Heart right ventricle (tissue), 16 donors: ENCODE measurements at regions not wholly inside any gene's neighbourhood (a gene's known extent, or its start where the extent isn't known, plus 50 kb on each side); places are given as distances from the start of the nearest gene placed in this dataset.
"Not testable (repeated sequence)": the region's sequence is repeated elsewhere in the genome, so short reads cannot be mapped to it uniquely, and the experiment has no call there.

Experiments used
- ATAC-seq, 8 donors: fragments of 200-7000 bp; cut with Tn5 transposase; one replicate each; pipeline ENCODE4 v1.9.1; 2020; ENCODE audit warnings: mild to moderate bottlenecking in 8 of 8, moderate library complexity in 8 of 8, moderate number of reproducible peaks in 1 of 8
- DNase-seq, 2 donors: peaks; one replicate each; pipeline ENCODE4 v3.0.0-alpha.2; 2020
- H3K27ac ChIP-seq, 10 donors: fragments of 200-600 bp; sonication (generic) in 2 of 10; one replicate each; pipeline versions ENCODE4 v1.5.0 to v1.8.0; 2020 to 2022; ENCODE audit warnings: mild to moderate bottlenecking in 3 of 10
- H3K27me3 ChIP-seq, 7 donors: fragments of 200-600 bp; one replicate each; pipeline ENCODE4 v1.8.0; 2021 to 2022; ENCODE audit warnings: mild to moderate bottlenecking in 2 of 7
- H3K36me3 ChIP-seq, 9 donors: fragments of 200-600 bp; sonication (generic) in 1 of 9; one replicate each; pipeline versions ENCODE4 v1.5.0 to v1.8.0; 2020 to 2022; ENCODE audit warnings: mild to moderate bottlenecking in 2 of 9
- H3K4me1 ChIP-seq, 9 donors: fragments of 200-600 bp; sonication (generic) in 1 of 9; one replicate each; pipeline versions ENCODE4 v1.5.0 to v1.8.0; 2020 to 2022; ENCODE audit warnings: mild to moderate bottlenecking in 4 of 9
- H3K4me3 ChIP-seq, 10 donors: fragments of 200-600 bp; sonication (generic) in 2 of 10; one replicate each; pipeline versions ENCODE4 v1.5.0 to v1.8.0; 2020 to 2022; ENCODE audit warnings: mild to moderate bottlenecking in 7 of 10, moderate library complexity in 2 of 10
- H3K9me3 ChIP-seq, 11 donors: fragments of 200-600 bp in 10 of 11; sonication (generic) in 2 of 11; one replicate each; pipeline versions ENCODE4 v1.5.0 to v1.8.0; 2013 to 2022; ENCODE audit warnings: mild to moderate bottlenecking in 2 of 11, control low read depth in 1 of 11, moderate library complexity in 1 of 11
- WGBS, 2 donors: extraction: QIAGEN DNeasy Blood & Tissue Kit; methylation state at CpG; one replicate each; pipeline ENCODE4 v1.1.7; 2013; ENCODE audit warnings: inconsistent platforms in 1 of 2; 5-methylcytosine and 5-hydroxymethylcytosine counted together
- intact Hi-C, 10 donors: fragments of 100-400 bp; cut with DNase I; formaldehyde crosslinking; loops; one replicate each; pipeline versions ENCODE4 v1.11.1 to v1.14.2; 2022
- donor health status: Arrhythmogenic right ventricular cardiomyopathy.
- donor health status: ischemic (EF 13 %, LVEDD 7.1; RV severe dilation, severe dysfunction).
- donor health status: healthy with polysubstance abuse.
- donor health status: DM: no; HTN: yes; CAD: no.
- donor health status: DM: no; HTN: no; CAD: no.
- donor health status: ischemic (EF 25% LVEDD 6.9; RV normal size, moderate dysfunction).
- donor health status: ischemic (EF 25% LVEDD 5.7; RV mildly dilated, moderate dysfunction).
- donor health status: healthy.
- donor health status: DM: yes; HTN: yes; CAD: no.
- donor health status: Ischemic cardiomyopathy.
- donor health status: ischemic (EF 35%, LVEDD 5.7; RV mildly dilated, moderate dysfunction).
- donor health status: nonischemic (EF 11% LVEDD 7.7; RV severe dilation, severe dysfunction).
- donor health status: DM: yes; HTN: yes; CAD: no.
- donor health status: PGD.
- donor health status: ischemic (EF 29% LVEDD 5.4; RV normal size, mild dysfunction).
- donor health status: nonischemic (EF 23%, LVEDD 6.1; RV moderate dilation, normal function).

- H3K4me3 ChIP-seq, H3K27ac ChIP-seq, H3K36me3 ChIP-seq, intact Hi-C loops, H3K4me1 ChIP-seq, DNase-seq, H3K27me3 ChIP-seq, H3K9me3 ChIP-seq, ATAC-seq: not testable (repeated sequence)
- WGBS, 2 donors: 91 to 98% methylated on average over 1 to 2 of the region's 6 CpGs
Observed at GRCh38 chr7:76971201-76971600, 61.0 kb downstream of the SPDYE17 start.

DNA sequence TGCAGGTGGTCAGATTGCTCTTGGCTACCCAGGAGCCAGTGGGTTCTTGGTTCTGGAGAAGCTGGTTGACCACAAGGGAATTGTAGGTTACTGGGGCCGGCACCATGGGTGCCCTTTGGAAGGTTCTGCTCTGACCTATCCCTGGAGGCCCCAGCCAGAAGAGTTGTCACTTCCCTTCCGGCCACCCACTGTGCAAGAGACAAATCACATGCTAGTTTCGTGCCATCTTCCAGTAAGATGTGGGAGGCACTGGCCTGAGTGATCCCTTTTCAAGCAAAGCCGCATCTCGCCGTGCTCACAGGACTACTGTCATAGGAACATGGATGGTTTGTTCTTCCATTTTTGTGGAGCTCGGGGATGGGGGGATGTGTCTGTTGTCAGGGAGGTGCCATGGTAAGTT, 62.3 kb downstream of the SPDYE17 start:
- 97 to 100% methylated on average over 1 to 6 of the region's 7 CpGs for WGBS, 2 donors
- H3K36me3 ChIP-seq, H3K4me3 ChIP-seq, H3K4me1 ChIP-seq, H3K9me3 ChIP-seq, ATAC-seq, intact Hi-C loops, H3K27ac ChIP-seq, H3K27me3 ChIP-seq, DNase-seq: not testable (repeated sequence)

- whole genome bisulfite sequencing, 2 donors: 61 to 88% methylated on average over 4 to 10 of the region's 17 CpGs
- H3K27me3 ChIP-seq, H3K4me3 ChIP-seq, H3K36me3 ChIP-seq, H3K9me3 ChIP-seq, H3K4me1 ChIP-seq, intact Hi-C loops, H3K27ac ChIP-seq: not testable (repeated sequence)
- peak; percentile 56 to 91 (median 76) for ATAC-seq
- DNase-seq: peak in 1 of 2 donors; percentile 20
Observed at GRCh38 chr7:76965731-76966548, 66.2 kb downstream of the SPDYE17 start.

DNA sequence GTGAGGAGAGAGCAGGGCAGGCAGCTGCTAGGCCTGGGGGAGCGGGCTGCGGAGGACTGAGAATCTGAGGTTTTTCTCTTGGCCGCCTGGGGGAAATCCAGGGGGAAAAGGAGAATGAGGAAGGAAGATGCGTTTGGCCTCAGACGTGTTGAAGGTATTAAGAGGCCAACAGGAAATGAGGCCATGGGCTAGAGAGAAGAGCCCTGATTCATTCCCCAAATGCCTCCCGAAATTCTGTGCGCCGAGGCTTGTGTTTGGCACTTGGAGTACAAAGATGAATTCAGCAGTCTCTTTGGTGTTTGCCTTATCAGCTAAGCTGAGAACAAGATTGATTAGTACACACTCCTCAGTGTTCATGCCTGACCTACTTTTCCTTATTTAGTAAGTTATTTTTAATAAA, 68.1 kb downstream of the SPDYE17 start:
- H3K4me3 ChIP-seq, DNase-seq, H3K4me1 ChIP-seq, H3K27ac ChIP-seq, intact Hi-C loops, H3K36me3 ChIP-seq, H3K9me3 ChIP-seq, H3K27me3 ChIP-seq: not testable (repeated sequence)
- ATAC-seq: peak in 7 of 8 donors; percentile 6 to 68 (median 43)
- WGBS, 2 donors: no CpG with 5 or more reads among the region's 8 CpGs

DNA sequence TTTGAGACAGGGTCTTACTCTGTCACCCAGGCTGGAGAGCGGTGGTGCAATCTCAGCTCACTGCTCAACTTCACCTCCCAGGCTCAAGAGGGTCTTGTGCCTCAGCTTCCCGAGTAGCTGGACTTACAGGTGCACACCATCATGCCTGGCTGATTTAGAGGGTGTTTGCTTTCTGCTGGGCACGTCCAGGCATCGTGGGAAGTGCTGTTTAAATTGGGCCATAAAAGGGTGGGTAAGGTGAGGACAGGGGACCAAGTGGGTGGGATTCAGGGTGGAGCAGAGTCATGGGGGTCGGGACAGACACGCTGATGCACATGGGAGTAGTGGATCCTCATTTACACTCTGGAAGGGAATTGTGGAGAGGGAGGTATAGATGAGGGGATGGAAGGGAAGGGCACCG, 69.1 kb downstream of the SPDYE17 start:
- H3K4me1 ChIP-seq, DNase-seq, ATAC-seq, intact Hi-C loops, H3K27me3 ChIP-seq, H3K27ac ChIP-seq, H3K36me3 ChIP-seq, H3K9me3 ChIP-seq, H3K4me3 ChIP-seq: not testable (repeated sequence)
- 87 to 90% methylated on average over 4 to 6 of the region's 7 CpGs for WGBS, 2 donors

- not testable (repeated sequence) for H3K4me3 ChIP-seq, H3K9me3 ChIP-seq
- no CpG with 5 or more reads among the region's 16 CpGs for WGBS, 2 donors
Observed at GRCh38 chr7:76960400-76960986, 71.7 kb downstream of the SPDYE17 start.

DNA sequence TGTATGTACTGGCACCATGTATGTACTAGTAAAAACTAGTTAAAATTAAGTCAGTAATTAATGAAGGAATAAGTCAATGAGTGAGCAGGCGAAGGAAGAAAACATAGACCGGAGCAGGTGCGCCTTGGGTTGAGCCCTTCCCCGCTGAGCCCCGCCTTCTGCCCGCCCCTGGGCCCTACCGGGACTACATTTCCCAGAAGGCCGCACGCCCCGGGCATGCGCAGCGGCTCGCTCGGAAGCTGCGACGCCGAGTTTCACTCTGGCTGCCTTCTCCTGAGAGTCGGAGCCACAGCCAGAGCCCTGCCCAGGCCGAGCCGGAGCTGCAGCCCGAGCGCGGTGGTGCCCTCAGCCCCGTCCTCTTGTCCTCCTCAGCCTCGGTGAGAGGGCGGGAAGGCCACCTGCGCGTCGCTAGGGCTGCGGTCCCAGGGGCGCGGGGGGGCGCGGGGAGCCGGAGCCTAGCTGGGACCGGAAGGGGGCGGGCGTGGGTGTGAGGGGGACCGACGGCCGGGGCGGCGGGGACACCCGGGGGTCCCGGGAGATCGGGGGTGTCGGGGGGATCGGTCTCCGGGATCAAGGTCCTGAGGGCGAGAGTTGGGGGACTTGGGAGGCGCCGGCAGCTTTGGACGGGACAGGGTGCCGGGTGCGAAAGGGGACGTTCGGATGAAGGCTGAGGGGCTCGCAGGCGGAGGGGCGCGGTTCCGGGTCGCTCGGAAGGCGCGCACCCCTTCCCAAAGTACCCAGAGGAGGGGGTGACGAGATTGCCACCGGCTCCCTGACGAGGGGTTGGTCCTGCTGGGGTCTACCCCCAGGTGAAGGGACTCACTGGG, 72.4 kb downstream of the SPDYE17 start:
- Histone ChIP-seq H3K27ac (peak overlapping the region in 1 of 10 donors; percentile 48), H3K4me3 (peak overlapping the region in 1 of 10 donors; percentile 46)
- WGBS, 2 donors: 3% methylated on average over 11 of the region's 69 CpGs; no CpG with 5 or more reads in 1 of the 2 donors
- intact Hi-C loops, H3K4me1 ChIP-seq, H3K27me3 ChIP-seq, DNase-seq, H3K9me3 ChIP-seq, H3K36me3 ChIP-seq: not testable (repeated sequence)
- peak; percentile 96 to 99 (median 98) for ATAC-seq

More at GRCh38 chr7:76960400-76960986, 71.7 kb downstream of the SPDYE17 start:
- DNase-seq, H3K27me3 ChIP-seq, intact Hi-C loops, H3K4me1 ChIP-seq, H3K27ac ChIP-seq, H3K36me3 ChIP-seq: not testable (repeated sequence)
- peak; percentile 17 to 52 (median 28) for ATAC-seq

DNA sequence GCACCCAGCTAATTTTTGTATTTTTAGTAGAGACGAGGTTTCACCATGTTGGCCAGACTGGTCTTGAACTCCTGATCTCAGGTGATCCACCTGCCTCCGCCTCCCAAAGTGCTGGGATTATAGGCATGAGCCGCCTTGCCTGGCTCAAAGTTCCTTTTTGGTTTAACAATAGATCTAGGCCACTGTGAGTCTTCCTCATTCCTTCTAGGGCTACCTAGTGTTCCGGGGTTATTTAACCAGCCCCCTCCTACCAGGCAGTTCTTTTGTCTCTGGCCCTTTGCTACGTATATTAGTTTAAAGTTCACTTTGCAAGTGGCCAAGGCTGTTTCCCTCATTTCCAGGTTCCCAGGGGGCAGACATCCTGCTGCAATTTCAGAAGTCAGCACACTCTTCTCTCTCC, 75.6 kb downstream of the SPDYE17 start:
- intact Hi-C loops, H3K4me1 ChIP-seq, H3K9me3 ChIP-seq, ATAC-seq, H3K27me3 ChIP-seq, H3K36me3 ChIP-seq, DNase-seq, H3K4me3 ChIP-seq, H3K27ac ChIP-seq: not testable (repeated sequence)
- 19% methylated on average over 1 of the region's 5 CpGs; no CpG with 5 or more reads in 1 of the 2 donors for WGBS, 2 donors

DNA sequence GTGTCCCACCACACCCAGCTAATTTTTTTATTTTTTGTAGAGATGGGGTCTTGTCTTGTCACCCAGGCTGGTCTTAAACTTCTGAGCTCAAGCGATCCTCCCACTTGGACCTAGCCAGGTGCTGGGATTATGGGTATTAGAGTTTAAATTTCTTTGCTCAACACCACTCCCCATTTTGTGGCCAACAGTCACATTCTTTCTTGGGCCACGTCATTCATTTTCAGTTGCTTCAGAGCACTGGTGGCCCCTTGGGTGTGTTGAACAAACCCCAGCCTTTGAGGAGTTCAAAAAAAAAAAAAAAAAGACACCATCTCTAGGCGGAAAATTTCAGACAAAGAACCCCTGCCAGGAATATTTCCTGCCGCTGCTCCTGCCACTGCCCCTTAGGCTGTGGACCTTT, 77.0 kb downstream of the SPDYE17 start:
- H3K4me3 ChIP-seq, H3K4me1 ChIP-seq, DNase-seq, H3K36me3 ChIP-seq, H3K27me3 ChIP-seq, H3K27ac ChIP-seq, intact Hi-C loops, H3K9me3 ChIP-seq: not testable (repeated sequence)
- ATAC-seq: peak in 2 of 8 donors; percentile 22 to 50
- WGBS, 2 donors: 83 to 96% methylated on average over 1 to 2 of the region's 4 CpGs

DNA sequence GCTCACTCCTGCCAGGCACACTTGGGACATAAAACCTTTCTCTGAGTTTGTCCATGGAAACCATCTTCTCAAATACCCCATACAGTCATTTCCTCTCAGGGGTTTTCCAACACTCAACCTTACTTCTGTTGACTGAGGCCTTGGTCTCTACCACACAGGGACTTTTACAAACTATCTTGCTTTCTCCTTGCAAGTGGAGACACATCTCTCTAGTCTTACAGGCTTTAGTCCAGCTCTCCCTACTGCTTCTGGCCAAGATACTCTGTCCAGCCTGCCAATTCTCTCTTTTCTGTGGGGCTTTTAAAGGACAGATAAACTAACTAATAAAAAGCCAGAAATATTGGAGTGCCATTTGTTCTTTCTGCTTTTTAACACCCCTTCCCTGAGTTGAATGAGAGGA, 87.6 kb downstream of the SPDYE17 start:
- H3K4me1 ChIP-seq, DNase-seq, H3K27ac ChIP-seq, H3K36me3 ChIP-seq, H3K9me3 ChIP-seq, intact Hi-C loops, ATAC-seq, H3K27me3 ChIP-seq, H3K4me3 ChIP-seq: not testable (repeated sequence)
